NCI-H1105 (cell line): ENCODE measurements at regions not wholly inside any gene's neighbourhood (a gene's known extent, or its start where the extent isn't known, plus 50 kb on each side); places are given as distances from the start of the nearest gene placed in this dataset.
"Not testable (repeated sequence)": the region's sequence is repeated elsewhere in the genome, so short reads cannot be mapped to it uniquely, and the experiment has no call there.

Source experiments
- DNase-seq: peaks from one replicate; lab custom pipeline; 2025; lab: John Stamatoyannopoulos, UW

- DNase-seq: no peak
These were observed 139.0 kb upstream of the RBMS3 start for GRCh38 chr3:29141918-29142275.

- no peak for DNase-seq
These were observed 137.7 kb upstream of the RBMS3 start for GRCh38 chr3:29143151-29143550.

GRCh38 chr3:29144361-29144760 lies 136.5 kb upstream of the RBMS3 start:
- no peak for DNase-seq

GRCh38 chr3:29144807-29145206 lies 136.1 kb upstream of the RBMS3 start:
- DNase-seq: peak; percentile 6

GRCh38 chr3:29145360-29145759 lies 135.5 kb upstream of the RBMS3 start:
- no peak for DNase-seq

GRCh38 chr3:29152379-29152778 lies 128.5 kb upstream of the RBMS3 start:
- no peak for DNase-seq

GRCh38 chr3:29153811-29154210 lies 127.1 kb upstream of the RBMS3 start:
- no peak for DNase-seq

GRCh38 chr3:29156086-29156715 lies 124.7 kb upstream of the RBMS3 start:
- DNase-seq: peak; percentile 67

- no peak for DNase-seq
These were observed 116.0 kb upstream of the RBMS3 start for GRCh38 chr3:29164825-29165224.

GRCh38 chr3:29167180-29167579 lies 113.7 kb upstream of the RBMS3 start:
- DNase-seq: no peak

GRCh38 chr3:29168081-29168480 lies 112.8 kb upstream of the RBMS3 start:
- DNase-seq: no peak

- DNase-seq: no peak
These were observed 112.2 kb upstream of the RBMS3 start for GRCh38 chr3:29168696-29169095.

GRCh38 chr3:29169451-29169850 lies 111.4 kb upstream of the RBMS3 start:
- DNase-seq: no peak

GRCh38 chr3:29171043-29171990 lies 109.6 kb upstream of the RBMS3 start:
- no peak for DNase-seq

GRCh38 chr3:29176501-29176900 lies 104.4 kb upstream of the RBMS3 start:
- peak; percentile 57 for DNase-seq

GRCh38 chr3:29178809-29179793 lies 101.8 kb upstream of the RBMS3 start:
- no peak for DNase-seq

- DNase-seq: no peak
These were observed 99.6 kb upstream of the RBMS3 start for GRCh38 chr3:29181149-29181780.

- DNase-seq: no peak
These were observed 99.0 kb upstream of the RBMS3 start for GRCh38 chr3:29181872-29182271.

GRCh38 chr3:29182828-29183227 lies 98.0 kb upstream of the RBMS3 start:
- DNase-seq: not testable (repeated sequence)

- DNase-seq: no peak
These were observed 97.4 kb upstream of the RBMS3 start for GRCh38 chr3:29183346-29184087.

GRCh38 chr3:29185706-29186105 lies 95.2 kb upstream of the RBMS3 start:
- DNase-seq: no peak
